GM18517 (cell line): ENCODE measurements at regions not wholly inside any gene's neighbourhood (a gene's known extent, or its start where the extent isn't known, plus 50 kb on each side); places are given as distances from the start of the nearest gene placed in this dataset.

Experiments used
- ATAC-seq: cut with Tn5 transposase; IDR thresholded peaks from one replicate; pipeline ENCODE4 v1.9.1; 2021; ENCODE audit warnings: mild to moderate bottlenecking, moderate library complexity; ENCODE audit not compliant: unreplicated experiment

DNA sequence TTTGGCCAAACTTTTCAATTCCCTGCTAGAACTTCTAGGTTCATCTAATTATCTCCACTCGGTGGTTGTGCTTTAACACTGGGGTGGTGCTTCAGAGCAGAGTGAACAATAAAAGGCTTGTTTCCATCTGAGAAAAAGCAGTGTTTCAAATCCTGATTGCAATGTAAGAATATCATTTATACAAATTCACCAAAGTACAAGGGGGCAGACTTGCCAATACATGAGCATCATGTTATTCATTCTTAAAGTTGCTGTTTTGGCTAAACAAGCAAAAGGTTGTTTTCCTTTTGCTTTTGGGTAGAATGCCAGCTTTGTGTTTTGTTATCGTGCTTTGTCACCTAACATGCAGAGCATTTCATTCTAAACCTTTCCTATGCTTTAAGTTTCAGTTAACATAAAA is 78.5 kb upstream of the UBAC2 start:
- no peak for ATAC-seq

GRCh38 chr13:99123101-99124045 is 77.3 kb upstream of the UBAC2 start:
- ATAC-seq, result no peak

DNA sequence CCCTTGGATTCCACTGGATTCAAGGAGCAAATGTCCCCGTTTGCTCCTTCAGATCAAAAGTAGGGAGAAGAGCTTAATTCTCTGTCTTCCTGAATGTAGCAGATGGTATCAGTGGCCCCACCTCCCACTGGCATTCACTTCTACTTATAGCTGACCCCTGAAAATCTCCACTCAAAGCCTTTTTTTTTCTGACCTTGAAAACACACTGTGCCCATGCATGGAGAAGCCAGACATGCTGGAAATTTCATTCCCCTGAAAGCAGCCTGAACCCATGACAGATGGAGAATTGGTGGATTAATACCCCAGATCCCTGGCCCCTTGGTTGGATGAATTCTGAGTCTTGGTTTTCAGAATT is 76.6 kb upstream of the UBAC2 start:
- no peak for ATAC-seq

GRCh38 chr13:99124794-99125316 is 75.8 kb upstream of the UBAC2 start:
- ATAC-seq, result peak; percentile 85

GRCh38 chr13:99125326-99125915 is 75.2 kb upstream of the UBAC2 start:
- ATAC-seq, result no peak

DNA sequence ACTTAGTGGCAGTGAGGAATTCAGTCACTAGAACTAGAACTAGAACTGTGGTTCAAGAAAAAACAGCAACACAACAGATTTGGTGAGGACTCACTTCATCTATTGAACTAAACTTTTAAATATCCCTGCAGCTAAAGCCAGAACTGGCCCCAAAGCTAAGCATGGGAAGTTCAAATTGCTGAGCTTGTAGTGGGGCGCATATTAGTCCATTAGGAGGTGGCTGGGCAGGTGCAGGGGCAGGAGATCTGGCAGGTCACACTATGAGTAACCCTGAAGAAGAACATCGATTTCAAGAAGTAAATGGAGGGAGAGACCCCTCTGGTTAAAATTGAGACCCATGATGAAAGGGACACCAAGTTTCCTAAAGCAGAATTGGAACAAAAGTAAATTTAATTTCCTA is 73.8 kb upstream of the UBAC2 start:
- no peak for ATAC-seq

DNA sequence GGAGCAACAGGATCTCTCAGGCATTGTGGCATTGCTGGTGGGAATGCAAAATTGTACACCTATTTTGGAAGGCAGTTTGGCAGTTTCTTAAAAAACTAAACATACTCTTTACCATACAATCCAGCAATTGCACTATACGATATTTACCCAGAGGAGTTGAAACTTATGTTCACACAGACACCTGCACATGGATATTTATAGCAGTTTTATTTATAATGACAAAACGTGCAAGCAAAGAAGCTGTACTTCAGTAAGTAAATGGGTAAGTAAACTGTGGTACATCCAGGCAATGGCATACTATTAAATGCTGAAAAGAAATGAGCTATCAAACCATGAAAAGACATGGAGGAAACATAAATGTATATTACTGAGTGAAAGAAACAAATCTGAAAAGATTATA is 71.6 kb upstream of the UBAC2 start:
- ATAC-seq, result no peak

DNA sequence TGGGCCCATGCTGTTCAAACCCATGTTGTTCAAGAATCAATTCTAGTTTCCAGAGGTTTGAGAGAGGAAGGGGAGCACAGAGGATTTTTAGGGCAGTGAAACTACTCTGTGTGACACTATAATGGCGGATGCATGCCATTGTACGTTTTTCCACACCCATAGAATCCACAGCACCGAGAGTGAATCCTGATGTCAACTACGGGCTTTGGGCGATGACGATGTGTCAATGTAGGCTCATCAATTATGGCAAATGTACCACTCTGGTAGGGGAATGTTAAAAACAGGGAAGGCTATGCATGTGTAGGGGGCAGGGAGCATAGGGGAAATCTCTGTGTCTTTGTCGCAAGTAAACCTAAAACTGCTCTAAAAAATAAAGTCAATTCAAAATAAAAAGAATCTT is 70.7 kb upstream of the UBAC2 start:
- no peak for ATAC-seq

GRCh38 chr13:99131410-99131809 is 69.2 kb upstream of the UBAC2 start:
- ATAC-seq, result no peak

DNA sequence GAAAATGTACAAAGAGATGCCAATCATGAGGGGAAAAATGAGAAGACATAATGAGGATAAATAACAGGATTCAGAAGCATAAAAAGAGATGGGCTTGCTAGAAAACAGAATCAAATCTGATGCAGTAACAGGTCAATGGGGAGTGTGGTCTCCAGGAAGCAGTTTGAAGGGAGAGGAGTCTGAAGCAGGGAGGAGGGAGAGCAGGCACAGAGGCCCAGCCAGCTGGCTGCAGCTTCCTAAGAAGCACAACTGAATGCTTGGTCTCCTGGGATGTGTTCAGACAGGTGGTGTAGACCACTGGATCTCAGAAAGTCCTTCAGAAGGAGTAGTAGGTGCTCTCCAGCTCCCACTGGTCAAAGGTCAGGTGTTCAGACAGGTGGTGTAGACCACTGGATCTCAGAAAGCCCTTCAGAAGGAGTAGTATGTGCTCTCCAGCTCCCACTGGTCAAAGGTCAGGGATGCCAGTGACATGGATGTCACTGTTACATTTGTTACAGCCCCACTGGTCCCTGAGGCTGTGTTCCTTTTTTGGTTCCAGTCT is 68.3 kb upstream of the UBAC2 start:
- ATAC-seq, result no peak

GRCh38 chr13:99133230-99133629 is 67.4 kb upstream of the UBAC2 start:
- ATAC-seq, result no peak

- no peak for ATAC-seq
These were observed 66.8 kb upstream of the UBAC2 start for GRCh38 chr13:99133848-99134247.

DNA sequence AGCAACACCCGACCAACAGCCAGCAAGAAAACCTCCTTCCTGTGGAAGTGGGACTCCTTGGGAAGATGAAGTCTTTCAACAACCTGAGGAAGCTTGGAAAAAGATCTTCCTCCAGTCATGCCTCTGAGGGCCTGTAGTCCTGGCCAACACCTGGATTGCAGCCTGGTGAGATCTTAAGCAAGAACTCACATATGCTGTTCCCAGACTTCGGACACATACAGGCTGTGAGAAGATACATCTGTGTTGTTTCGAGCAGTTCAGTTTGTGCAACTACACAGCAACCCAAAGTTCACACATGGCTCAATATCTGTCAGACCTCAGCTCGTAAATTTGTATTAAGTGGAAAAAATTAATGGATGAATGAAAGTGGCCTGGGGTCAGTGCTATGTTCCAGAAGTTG is 65.1 kb upstream of the UBAC2 start:
- ATAC-seq, result no peak

GRCh38 chr13:99136427-99136954 is 64.2 kb upstream of the UBAC2 start:
- no peak for ATAC-seq

DNA sequence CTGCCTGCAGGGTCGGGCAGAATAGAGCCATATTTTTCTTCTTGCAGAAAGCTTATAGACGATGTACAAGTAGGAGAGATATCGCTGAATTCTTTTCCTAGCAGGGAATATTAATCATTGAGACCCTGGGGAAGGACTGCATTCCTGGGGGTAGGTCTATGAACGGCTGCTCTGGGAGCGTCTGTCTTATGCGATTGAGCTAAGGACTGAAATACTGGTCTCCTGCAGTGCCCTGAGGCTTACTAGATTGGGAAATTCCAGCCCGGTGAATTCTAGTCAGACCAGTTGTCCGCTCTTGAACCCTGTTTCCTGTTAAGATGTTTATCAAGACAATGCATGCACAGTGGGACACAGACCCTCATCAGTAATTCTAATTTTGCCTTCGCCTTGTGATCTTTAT is 59.8 kb upstream of the UBAC2 start:
- ATAC-seq, result no peak

DNA sequence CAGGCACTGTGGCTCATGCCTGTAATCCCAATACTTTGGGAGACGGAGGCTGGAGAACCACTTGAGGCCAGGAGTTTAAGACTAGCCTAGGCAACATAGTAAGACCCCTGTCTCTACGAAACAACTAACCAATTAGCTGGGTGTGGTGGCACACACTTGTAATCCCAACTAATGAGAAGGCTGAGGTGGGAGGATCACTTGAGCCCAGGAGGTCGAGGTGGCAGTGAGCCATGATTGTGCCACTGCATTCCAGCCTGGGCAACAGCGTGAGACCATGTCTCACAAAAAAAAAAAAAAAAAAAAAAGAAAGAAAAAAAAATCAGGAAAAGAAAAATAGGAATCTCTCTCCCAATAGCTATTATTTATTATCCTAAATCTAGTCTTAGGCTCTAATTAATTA is 56.8 kb upstream of the UBAC2 start:
- ATAC-seq, result no peak

DNA sequence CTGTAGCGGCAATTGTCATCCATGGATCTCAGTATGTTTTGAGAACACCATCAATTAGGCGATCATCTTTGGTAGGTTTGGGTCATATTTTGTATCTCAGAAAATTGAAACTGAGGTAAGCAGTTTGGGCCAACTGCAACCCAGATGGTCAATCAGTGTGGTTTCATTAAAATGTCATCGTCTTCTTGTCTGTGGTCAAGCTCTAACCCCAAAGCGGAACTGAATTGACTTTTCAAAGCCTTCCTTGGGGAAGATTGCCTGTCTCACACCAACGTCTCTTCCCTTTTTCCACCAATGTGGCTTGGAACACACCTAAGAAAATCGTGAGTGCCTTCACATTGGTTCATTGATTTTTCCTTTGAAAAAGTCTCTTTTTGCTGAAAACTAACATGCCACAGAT is 56.3 kb upstream of the UBAC2 start:
- peak; percentile 73 for ATAC-seq

DNA sequence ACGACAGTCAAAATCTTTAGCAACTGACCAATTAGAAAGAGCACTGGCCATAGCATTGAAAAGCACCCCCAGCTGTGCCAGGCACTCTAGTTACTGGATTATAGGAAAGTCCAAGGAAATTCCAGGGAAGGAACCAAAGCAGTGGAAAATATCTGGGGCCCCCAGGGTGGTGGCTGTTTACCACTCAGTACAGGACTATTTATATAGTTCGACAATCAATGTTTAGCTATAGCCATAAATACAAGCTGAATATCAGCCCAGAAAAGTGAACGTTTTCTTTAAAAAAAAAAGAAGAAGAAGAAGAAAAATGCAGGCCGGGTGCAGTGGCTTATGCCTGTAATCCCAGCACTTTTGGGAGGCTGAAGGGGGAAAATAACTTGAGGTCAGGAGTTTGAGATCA is 55.2 kb upstream of the UBAC2 start:
- ATAC-seq, result no peak

DNA sequence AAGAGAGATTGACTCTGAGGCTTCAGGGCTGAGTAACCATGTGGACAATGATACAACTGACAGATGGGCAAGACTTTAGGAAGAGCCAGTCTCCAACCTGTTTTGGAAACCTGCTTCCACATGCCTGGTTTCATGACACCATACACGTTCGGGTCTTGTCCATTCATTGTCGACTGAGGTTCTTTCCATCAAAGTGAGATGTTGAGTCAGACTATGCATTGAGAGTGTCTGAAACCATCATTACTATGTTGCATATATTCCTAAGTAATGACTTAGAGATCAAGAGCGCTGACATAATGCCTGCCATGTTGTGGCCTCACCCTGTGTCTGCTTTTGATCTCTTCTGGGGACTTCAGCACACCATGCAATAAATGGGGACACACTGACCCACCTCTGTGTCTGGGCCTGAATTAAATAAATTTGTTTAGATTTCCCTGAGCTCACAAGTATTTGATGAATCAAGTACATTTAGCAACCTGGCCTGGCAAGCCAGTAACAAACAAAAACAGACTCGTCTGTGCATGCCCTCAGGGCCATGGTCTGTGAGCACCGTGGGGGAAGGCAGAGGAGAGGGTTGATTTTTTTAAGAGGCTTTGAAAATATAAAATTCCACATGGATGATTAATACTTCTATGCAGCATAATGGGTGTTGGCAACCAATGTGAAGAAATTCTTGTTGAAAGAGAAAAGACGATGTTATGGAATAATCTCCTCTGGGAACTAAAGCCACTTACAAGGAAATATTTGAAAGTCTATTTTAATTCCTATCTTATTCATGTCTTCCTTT is 49.9 kb upstream of the UBAC2 start:
- no peak for ATAC-seq
